ENCODE measurements at regions not wholly inside any gene's neighbourhood (a gene's known extent, or its start where the extent isn't known, plus 50 kb on each side); places are given as distances from the start of the nearest gene placed in this dataset.

- no peak for DNase-seq
Observed at GRCh38 chr1:218828125-218828650, 345.5 kb upstream of the LYPLAL1 start.

- no peak for DNase-seq
Observed at GRCh38 chr1:218829097-218829496, 344.6 kb upstream of the LYPLAL1 start.

- DNase-seq: no peak
Observed at GRCh38 chr1:218835609-218836008, 338.1 kb upstream of the LYPLAL1 start.

- DNase-seq: no peak
Observed at GRCh38 chr1:218836264-218836663, 337.4 kb upstream of the LYPLAL1 start.

GRCh38 chr1:218837051-218837450 is 336.6 kb upstream of the LYPLAL1 start:
- no peak for DNase-seq

- no peak for DNase-seq
Observed at GRCh38 chr1:218845589-218845988, 328.1 kb upstream of the LYPLAL1 start.

- DNase-seq: no peak
Observed at GRCh38 chr1:218846181-218846580, 327.5 kb upstream of the LYPLAL1 start.

GRCh38 chr1:218847089-218847768 is 326.4 kb upstream of the LYPLAL1 start:
- DNase-seq: no peak

GRCh38 chr1:218848009-218848408 is 325.7 kb upstream of the LYPLAL1 start:
- DNase-seq: no peak

- DNase-seq: no peak
Observed at GRCh38 chr1:218850367-218850766, 323.3 kb upstream of the LYPLAL1 start.

GRCh38 chr1:218851586-218851985 is 322.1 kb upstream of the LYPLAL1 start:
- DNase-seq: no peak

GRCh38 chr1:218852527-218852926 is 321.2 kb upstream of the LYPLAL1 start:
- no peak for DNase-seq

GRCh38 chr1:218863987-218864386 is 309.7 kb upstream of the LYPLAL1 start:
- DNase-seq: no peak

- no peak for DNase-seq
Observed at GRCh38 chr1:218865591-218865990, 308.1 kb upstream of the LYPLAL1 start.

GRCh38 chr1:218866507-218866906 is 307.2 kb upstream of the LYPLAL1 start:
- DNase-seq: no peak

- DNase-seq: no peak
Observed at GRCh38 chr1:218867066-218867465, 306.6 kb upstream of the LYPLAL1 start.

GRCh38 chr1:218867941-218868626 is 305.6 kb upstream of the LYPLAL1 start:
- DNase-seq: no peak

GRCh38 chr1:218869276-218869675 is 304.4 kb upstream of the LYPLAL1 start:
- DNase-seq: no peak

- no peak for DNase-seq
Observed at GRCh38 chr1:218872026-218872425, 301.7 kb upstream of the LYPLAL1 start.

- DNase-seq: no peak
Observed at GRCh38 chr1:218872928-218873327, 300.8 kb upstream of the LYPLAL1 start.

- no peak for DNase-seq
Observed at GRCh38 chr1:218874313-218874712, 299.4 kb upstream of the LYPLAL1 start.

- no peak for DNase-seq
Observed at GRCh38 chr1:218874801-218875400, 298.8 kb upstream of the LYPLAL1 start.

- DNase-seq: no peak
Observed at GRCh38 chr1:218878369-218878768, 295.3 kb upstream of the LYPLAL1 start.

GRCh38 chr1:218880484-218881060 is 293.1 kb upstream of the LYPLAL1 start:
- no peak for DNase-seq

All from T-helper 1 cell (primary cell).